Lower leg skin (tissue), 4 donors: ENCODE measurements at regions not wholly inside any gene's neighbourhood (a gene's known extent, or its start where the extent isn't known, plus 50 kb on each side); places are given as distances from the start of the nearest gene placed in this dataset.

Experiments used
- DNase-seq, 2 donors: peaks; one replicate each; pipeline ENCODE4 v3.0.0-alpha.2; 2019; ENCODE audit warnings: low spot score in 2 of 2
- H3K4me3 ChIP-seq: fragments of 200-600 bp; sonication (generic); 2 replicates; pipeline ENCODE4 v1.5.1; 2017; ENCODE audit warnings: mild to moderate bottlenecking, low read depth; ENCODE audit not compliant: poor library complexity, severe bottlenecking
- CTCF ChIP-seq, 3 donors: fragments of 450-650 bp; IDR thresholded peaks; one replicate each; pipeline ENCODE4 v1.5.1; 2016; ENCODE audit warnings: antibody characterized with exemption in 3 of 3, mild to moderate bottlenecking in 3 of 3, moderate library complexity in 2 of 3
- POLR2A ChIP-seq, 2 donors: fragments of 450-650 bp; IDR thresholded peaks; one replicate each; pipeline ENCODE4 v1.6.1; 2016 to 2017; ENCODE audit warnings: antibody characterized with exemption in 2 of 2, mild to moderate bottlenecking in 1 of 2, moderate library complexity in 1 of 2
- WGBS, 2 donors: methylation state at CpG; one replicate each; pipeline ENCODE4 v1.1.5; 2018; 5-methylcytosine and 5-hydroxymethylcytosine counted together
- intact Hi-C: fragments of 100-400 bp; cut with DNase I; formaldehyde crosslinking; loops from one replicate; pipeline ENCODE4 v1.15.0; 2023; ENCODE audit warnings: low total_unique reads

DNA sequence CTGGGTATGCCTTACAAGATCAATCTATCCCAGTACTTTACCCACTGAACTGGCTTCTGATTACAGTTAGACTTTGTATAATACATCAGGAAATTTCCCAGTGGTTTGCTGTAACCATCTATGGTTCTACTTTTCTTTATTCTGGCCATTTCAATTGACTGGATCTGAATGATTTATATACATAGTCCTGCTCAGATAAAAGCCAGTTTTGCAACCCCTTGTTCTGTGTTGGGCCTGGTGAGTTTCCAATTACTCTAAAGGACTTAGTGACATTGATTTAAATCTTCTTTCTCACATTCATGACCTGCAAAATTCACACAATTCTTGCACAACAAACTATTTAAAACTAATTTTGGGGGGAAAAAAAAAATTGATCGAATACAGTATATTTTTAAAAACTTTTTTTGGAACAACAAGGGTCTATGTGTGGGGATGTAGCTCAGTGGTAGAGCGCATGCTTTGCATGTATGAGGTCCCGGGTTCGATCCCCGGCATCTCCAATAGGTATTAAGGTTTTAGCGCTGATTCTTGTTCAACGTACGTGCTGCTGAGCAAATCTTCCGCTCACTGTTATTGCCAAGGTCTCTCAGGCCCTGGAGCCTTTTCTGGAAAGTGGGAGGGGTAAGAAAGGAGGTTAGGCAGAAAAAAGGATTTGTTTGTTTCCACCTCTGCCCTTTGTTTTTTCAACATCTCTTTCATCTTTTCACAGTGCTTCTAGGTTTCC lies 117.5 kb downstream of the GPX5 start:
- DNase-seq, result no peak
- 8 to 10% methylated on average over 9 of the region's 9 CpGs for WGBS, 2 donors
- TF ChIP-seq CTCF (IDR thresholded peaks at IDR 0.05) (no peak), POLR2A (IDR thresholded peaks at IDR 0.05) (no peak)
- H3K4me3 ChIP-seq, result no peak overlapping the region
- intact Hi-C loops, result no loop called here

DNA sequence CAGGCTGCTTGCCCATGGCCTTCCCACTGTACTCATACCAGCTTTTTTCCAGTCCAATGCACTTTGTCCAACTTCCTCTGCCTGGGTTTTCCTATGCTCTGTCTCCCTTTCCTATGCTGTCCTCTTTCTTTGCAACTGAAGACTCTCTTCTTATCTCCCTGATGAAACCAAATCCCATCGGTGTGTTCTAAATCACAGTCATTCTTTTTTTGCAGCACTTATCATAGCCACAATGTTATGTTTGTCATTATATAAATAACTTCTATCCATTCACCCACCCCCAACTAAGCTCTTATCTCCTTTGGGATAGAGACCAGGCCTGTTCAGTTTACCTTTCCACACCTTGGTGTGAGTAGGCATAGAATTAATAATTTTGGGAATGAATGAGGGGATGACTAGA lies 121.0 kb downstream of the GPX5 start:
- intact Hi-C loops, result no loop called here
- WGBS, 2 donors, result 52 to 76% methylated on average over 1 of the region's 1 CpG
- DNase-seq, result no peak
- no peak for TF ChIP-seq CTCF (IDR thresholded peaks at IDR 0.05)
- TF ChIP-seq POLR2A (IDR thresholded peaks at IDR 0.05), result no peak
- no peak overlapping the region for H3K4me3 ChIP-seq

DNA sequence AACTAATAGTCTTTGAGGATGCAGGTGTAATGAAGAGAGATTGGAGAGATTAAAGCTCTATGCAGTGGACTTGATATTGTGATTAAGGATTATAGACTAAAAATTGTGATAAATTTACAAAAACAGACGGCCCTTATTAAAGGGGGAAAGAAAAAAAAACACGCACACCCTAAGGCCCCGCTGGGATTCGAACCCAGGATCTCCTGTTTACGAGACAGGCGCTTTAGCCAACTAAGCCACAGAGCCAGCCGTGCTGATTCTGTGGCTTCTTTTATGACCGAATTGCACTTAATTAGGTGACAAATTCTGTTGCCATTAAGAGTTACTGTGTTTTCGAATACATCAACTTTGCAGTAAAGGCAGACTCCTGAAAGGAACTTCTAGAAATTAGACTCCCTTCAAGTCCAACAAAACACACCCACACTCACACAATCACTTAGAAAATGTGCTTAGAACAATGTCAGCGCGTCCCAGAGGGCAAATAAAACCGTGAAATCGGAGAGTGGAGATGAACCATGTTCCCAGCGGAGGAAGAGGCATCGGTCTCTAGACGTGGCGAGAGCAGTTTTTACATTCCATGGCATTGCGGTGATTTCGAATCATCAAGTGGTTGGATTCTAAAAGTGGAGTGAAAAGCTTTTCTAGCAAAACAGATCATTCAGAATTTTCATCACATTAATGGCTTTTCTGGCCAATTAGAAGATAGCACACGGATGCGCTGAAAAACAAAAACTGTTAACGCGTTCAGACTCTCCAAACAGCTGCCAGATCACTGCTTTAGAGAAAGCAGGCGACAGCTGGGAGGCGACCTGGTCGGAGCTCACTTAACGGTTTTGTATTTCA lies 122.6 kb downstream of the GPX5 start:
- no peak overlapping the region for H3K4me3 ChIP-seq
- intact Hi-C loops, result no loop called here
- DNase-seq, result no peak
- TF ChIP-seq CTCF (IDR thresholded peaks at IDR 0.05) (no peak), POLR2A (IDR thresholded peaks at IDR 0.05) (no peak)
- 1 to 3% methylated on average over 27 of the region's 27 CpGs for WGBS, 2 donors

DNA sequence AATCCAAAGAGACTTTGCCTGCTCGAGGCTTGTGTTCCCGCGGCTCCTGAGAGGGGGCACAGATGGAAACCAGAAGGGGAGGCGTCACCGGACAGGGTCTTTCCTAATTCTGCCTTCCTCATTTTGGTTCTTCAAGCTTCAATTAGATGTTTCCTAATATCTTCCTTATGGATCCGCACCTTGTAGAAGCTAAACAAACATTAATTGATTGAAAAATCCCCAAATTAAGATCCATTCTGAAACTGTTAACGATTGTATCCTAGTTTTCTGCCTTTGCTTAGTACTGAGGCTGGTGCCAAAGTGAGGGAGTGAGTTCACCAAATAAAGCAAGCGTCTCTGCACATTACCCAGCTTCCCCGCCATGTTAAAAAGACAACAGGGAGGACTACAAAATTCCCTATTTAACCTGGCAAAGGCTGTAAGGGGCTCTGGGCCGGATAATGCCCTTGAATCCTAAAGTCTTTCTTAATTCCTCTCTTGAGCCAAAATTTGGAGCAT lies 123.2 kb downstream of the GPX5 start:
- WGBS, 2 donors, result 5 to 7% methylated on average over 10 of the region's 10 CpGs
- intact Hi-C loops, result no loop called here
- TF ChIP-seq CTCF (IDR thresholded peaks at IDR 0.05) (no peak), POLR2A (IDR thresholded peaks at IDR 0.05) (no peak)
- no peak overlapping the region for H3K4me3 ChIP-seq
- no peak for DNase-seq

DNA sequence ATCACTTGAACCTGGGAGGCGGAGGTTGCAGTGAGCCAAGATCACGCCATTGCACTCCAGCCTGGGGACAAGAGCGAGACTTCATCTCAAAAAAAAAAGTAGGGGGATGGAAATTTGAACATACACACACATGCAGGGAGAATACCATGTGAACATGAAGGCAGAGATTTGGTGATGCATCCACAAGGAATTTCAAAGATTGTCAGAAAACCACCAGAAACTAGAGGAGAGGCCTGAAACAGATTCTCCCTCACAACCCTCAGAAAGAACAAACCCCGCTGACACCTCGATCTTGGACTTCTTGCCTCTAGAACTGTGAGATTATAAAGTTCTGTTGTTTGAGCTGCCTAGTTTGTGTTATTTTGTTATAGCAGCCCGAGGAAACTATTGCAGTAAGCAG lies 125.5 kb downstream of the GPX5 start:
- no peak for TF ChIP-seq CTCF (IDR thresholded peaks at IDR 0.05)
- no peak for TF ChIP-seq POLR2A (IDR thresholded peaks at IDR 0.05)
- H3K4me3 ChIP-seq, result no peak overlapping the region
- 89 to 90% methylated on average over 6 of the region's 6 CpGs for WGBS, 2 donors
- intact Hi-C loops, result no loop called here
- no peak for DNase-seq
